Heart left ventricle (tissue), 13 donors: ENCODE measurements at regions not wholly inside any gene's neighbourhood (a gene's known extent, or its start where the extent isn't known, plus 50 kb on each side); places are given as distances from the start of the nearest gene placed in this dataset.

ENCODE experiments used
- CTCF ChIP-seq, 12 donors: fragments of 200-600 bp; sonication (generic) in 4 of 12; IDR thresholded peaks; one replicate each; pipeline versions ENCODE4 v1.5.0 to v1.8.0; 2018 to 2022; ENCODE audit warnings: antibody characterized with exemption in 12 of 12, mild to moderate bottlenecking in 5 of 12
- POLR2A ChIP-seq, 2 donors: fragments of 450-650 bp; IDR thresholded peaks; one replicate each; pipeline ENCODE4 v1.6.1; 2017; ENCODE audit warnings: antibody characterized with exemption in 2 of 2, mild to moderate bottlenecking in 2 of 2, moderate library complexity in 2 of 2
- donor health status: ischemic (EF 13 %, LVEDD 7.1; RV severe dilation, severe dysfunction).
- donor health status: DM: no; HTN: yes; CAD: no.
- donor health status: DM: no; HTN: no; CAD: no.
- donor health status: ischemic (EF 25% LVEDD 6.9; RV normal size, moderate dysfunction).
- donor health status: ischemic (EF 25% LVEDD 5.7; RV mildly dilated, moderate dysfunction).
- donor health status: ischemic (EF 35%, LVEDD 5.7; RV mildly dilated, moderate dysfunction).
- donor health status: nonischemic (EF 11% LVEDD 7.7; RV severe dilation, severe dysfunction).
- donor health status: DM: yes; HTN: yes; CAD: no.
- donor health status: PGD.
- donor health status: ischemic (EF 29% LVEDD 5.4; RV normal size, mild dysfunction).
- donor health status: nonischemic (EF 23%, LVEDD 6.1; RV moderate dilation, normal function).

DNA sequence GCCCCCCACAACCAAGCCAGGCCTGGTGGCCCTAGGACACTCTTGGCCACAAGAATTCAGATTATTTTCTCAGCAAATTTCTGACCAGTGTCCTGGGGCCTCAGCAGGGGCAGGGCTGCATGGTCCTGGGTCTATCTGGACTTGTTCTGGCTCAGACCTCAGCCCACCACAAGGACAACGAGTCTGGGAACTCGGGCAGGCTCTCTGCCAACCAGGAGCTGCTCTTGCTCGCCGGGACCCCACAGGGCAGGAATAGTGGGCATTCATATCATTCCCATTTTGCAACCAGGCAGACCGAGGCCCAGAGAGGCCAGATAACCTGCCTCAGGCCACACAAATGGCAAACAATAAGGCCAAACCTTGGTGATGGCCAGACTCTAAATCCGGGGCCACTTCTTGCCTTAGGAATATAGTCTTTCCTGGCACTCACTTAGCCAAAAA is 75.4 kb upstream of the WNT7B start:
- TF ChIP-seq CTCF (IDR thresholded peaks at IDR 0.05) (no peak), POLR2A (IDR thresholded peaks at IDR 0.05) (no peak)
